Neural cell (in vitro differentiated cells): ENCODE measurements at regions not wholly inside any gene's neighbourhood (a gene's known extent, or its start where the extent isn't known, plus 50 kb on each side); places are given as distances from the start of the nearest gene placed in this dataset.

Experiments used
- H2AFZ ChIP-seq: fragments of 200-600, 300-800 bp; sonication (generic), shearing (Covaris generic); 2 replicates; pipeline ENCODE4 v1.6.0; 2014; ENCODE audit warnings: low read depth, mild to moderate bottlenecking, antibody characterized with exemption, low read length, moderate library complexity
- H3F3A ChIP-seq: fragments of 200-600 bp; shearing (Covaris generic); 2 replicates; pipeline ENCODE4 v1.6.1; 2016; ENCODE audit warnings: mild to moderate bottlenecking, moderate library complexity, mixed read lengths, antibody characterized with exemption, low read length; ENCODE audit not compliant: insufficient read depth, poor library complexity, severe bottlenecking
- H3K27ac ChIP-seq: fragments of 200-600, 300-800 bp; sonication (generic), shearing (Covaris generic); 2 replicates; pipeline ENCODE4 v1.5.1; 2014; ENCODE audit warnings: mild to moderate bottlenecking, low read length, moderate library complexity
- H3K27me3 ChIP-seq: fragments of 300-800, 200-600 bp; sonication (generic), shearing (Covaris generic); 2 replicates; pipeline ENCODE4 v1.6.0; 2014; ENCODE audit warnings: mild to moderate bottlenecking, low read depth, low read length, moderate library complexity; ENCODE audit not compliant: insufficient read depth
- H3K36me3 ChIP-seq: fragments of 300-800, 200-600 bp; sonication (generic), shearing (Covaris generic); 2 replicates; pipeline ENCODE4 v1.5.1; 2014; ENCODE audit warnings: mild to moderate bottlenecking, antibody characterized with exemption, low read length, moderate library complexity; ENCODE audit not compliant: insufficient read depth
- H3K4me2 ChIP-seq: fragments of 300-800, 200-600 bp; sonication (generic), shearing (Covaris generic); 2 replicates; pipeline ENCODE4 v1.6.0; 2014; ENCODE audit warnings: mild to moderate bottlenecking, low read length
- H3K4me3 ChIP-seq: fragments of 300-800, 200-600 bp; sonication (generic), shearing (Covaris generic); 2 replicates; pipeline ENCODE4 v1.5.1; 2014; ENCODE audit warnings: mild to moderate bottlenecking, low read length, moderate library complexity
- H3K79me2 ChIP-seq: fragments of 200-600 bp; shearing (Covaris generic); replicated peaks from 2 replicates; pipeline ENCODE4 v1.6.0; 2014; ENCODE audit warnings: mild to moderate bottlenecking, low read length, moderate library complexity; ENCODE audit not compliant: insufficient read depth
- H3K9ac ChIP-seq: fragments of 300-800, 200-600 bp; sonication (generic), shearing (Covaris generic); 2 replicates; pipeline ENCODE4 v1.6.1; 2016; ENCODE audit warnings: mild to moderate bottlenecking, low read length, mixed read lengths
- H3K9me2 ChIP-seq: fragments of 200-600 bp; shearing (Covaris generic); 2 replicates; pipeline ENCODE4 v1.6.1; 2016; ENCODE audit warnings: mild to moderate bottlenecking, low read length, mixed read lengths; ENCODE audit not compliant: insufficient read depth
- H3K9me3 ChIP-seq: fragments of 200-600, 300-800 bp; sonication (generic), shearing (Covaris generic); 2 replicates; pipeline ENCODE4 v1.6.1; 2016; ENCODE audit warnings: mild to moderate bottlenecking, mixed run types, low read length, moderate library complexity, mixed read lengths
- H4K20me1 ChIP-seq: fragments of 200-600 bp; shearing (Covaris generic); 2 replicates; pipeline ENCODE4 v1.6.1; 2016; ENCODE audit warnings: mild to moderate bottlenecking, mixed run types; ENCODE audit not compliant: insufficient read depth
- CTCF ChIP-seq: fragments of 450-650 bp; IDR thresholded peaks from 2 replicates; pipeline ENCODE4 v1.5.1; 2014; ENCODE audit warnings: antibody characterized with exemption, mild to moderate bottlenecking, moderate library complexity; ENCODE audit not compliant: poor library complexity, severe bottlenecking
- EP300 ChIP-seq: fragments of 450-650 bp; conservative IDR thresholded peaks from 2 replicates; pipeline ENCODE4 v1.6.1; 2014; ENCODE audit warnings: antibody characterized with exemption, mild to moderate bottlenecking, moderate library complexity; ENCODE audit not compliant: poor library complexity, severe bottlenecking
- EZH2 ChIP-seq: fragments of 200-600, 300-800 bp; shearing (Covaris generic), sonication (generic); IDR thresholded peaks from 2 replicates; pipeline ENCODE4 v1.6.1; 2014; ENCODE audit warnings: antibody characterized with exemption, low read length, borderline replicate concordance, mild to moderate bottlenecking; ENCODE audit not compliant: insufficient read depth, poor library complexity, severe bottlenecking
- MXI1 ChIP-seq: fragments of 450-650 bp; conservative IDR thresholded peaks from 2 replicates; pipeline ENCODE4 v1.6.1; 2014; ENCODE audit warnings: antibody characterized with exemption, mild to moderate bottlenecking; ENCODE audit not compliant: poor library complexity, severe bottlenecking
- POLR2AphosphoS5 ChIP-seq: IDR thresholded peaks from 2 replicates; pipeline ENCODE4 v1.6.1; 2012
- RAD21 ChIP-seq: fragments of 450-650 bp; conservative IDR thresholded peaks from 2 replicates; pipeline ENCODE4 v1.6.1; 2014; ENCODE audit warnings: antibody characterized with exemption, mild to moderate bottlenecking, moderate library complexity
- SMC3 ChIP-seq: fragments of 450-650 bp; conservative IDR thresholded peaks from 2 replicates; pipeline ENCODE4 v1.6.1; 2014; ENCODE audit warnings: antibody characterized with exemption, mild to moderate bottlenecking, moderate library complexity; ENCODE audit not compliant: poor library complexity
- TAF1 ChIP-seq: IDR thresholded peaks from 2 replicates; pipeline ENCODE4 v1.6.1; 2012; ENCODE audit warnings: low read depth
- TF ChIP-seq, protein P1 (sequence below): IDR thresholded peaks from 2 replicates; pipeline ENCODE4 v1.6.1; 2012; ENCODE audit warnings: borderline replicate concordance

- Histone ChIP-seq H2AFZ (no peak overlapping the region), H3K9me2 (no peaks in the 10 kb centered on the region), H3K27me3 (no peaks in the 10 kb centered on the region), H3F3A (peaks cover 3% of the 10 kb centered on the region), H3K4me3 (no peak overlapping the region), H3K79me2 (no peaks in the 10 kb centered on the region), H3K27ac (no peak overlapping the region), H4K20me1 (no peaks in the 10 kb centered on the region), H3K4me2 (no peak overlapping the region), H3K36me3 (no peaks in the 10 kb centered on the region), H3K9me3 (no peaks in the 10 kb centered on the region), H3K9ac (no peak overlapping the region)
- TF ChIP-seq SMC3: no peak
- TF ChIP-seq, protein P1, sequence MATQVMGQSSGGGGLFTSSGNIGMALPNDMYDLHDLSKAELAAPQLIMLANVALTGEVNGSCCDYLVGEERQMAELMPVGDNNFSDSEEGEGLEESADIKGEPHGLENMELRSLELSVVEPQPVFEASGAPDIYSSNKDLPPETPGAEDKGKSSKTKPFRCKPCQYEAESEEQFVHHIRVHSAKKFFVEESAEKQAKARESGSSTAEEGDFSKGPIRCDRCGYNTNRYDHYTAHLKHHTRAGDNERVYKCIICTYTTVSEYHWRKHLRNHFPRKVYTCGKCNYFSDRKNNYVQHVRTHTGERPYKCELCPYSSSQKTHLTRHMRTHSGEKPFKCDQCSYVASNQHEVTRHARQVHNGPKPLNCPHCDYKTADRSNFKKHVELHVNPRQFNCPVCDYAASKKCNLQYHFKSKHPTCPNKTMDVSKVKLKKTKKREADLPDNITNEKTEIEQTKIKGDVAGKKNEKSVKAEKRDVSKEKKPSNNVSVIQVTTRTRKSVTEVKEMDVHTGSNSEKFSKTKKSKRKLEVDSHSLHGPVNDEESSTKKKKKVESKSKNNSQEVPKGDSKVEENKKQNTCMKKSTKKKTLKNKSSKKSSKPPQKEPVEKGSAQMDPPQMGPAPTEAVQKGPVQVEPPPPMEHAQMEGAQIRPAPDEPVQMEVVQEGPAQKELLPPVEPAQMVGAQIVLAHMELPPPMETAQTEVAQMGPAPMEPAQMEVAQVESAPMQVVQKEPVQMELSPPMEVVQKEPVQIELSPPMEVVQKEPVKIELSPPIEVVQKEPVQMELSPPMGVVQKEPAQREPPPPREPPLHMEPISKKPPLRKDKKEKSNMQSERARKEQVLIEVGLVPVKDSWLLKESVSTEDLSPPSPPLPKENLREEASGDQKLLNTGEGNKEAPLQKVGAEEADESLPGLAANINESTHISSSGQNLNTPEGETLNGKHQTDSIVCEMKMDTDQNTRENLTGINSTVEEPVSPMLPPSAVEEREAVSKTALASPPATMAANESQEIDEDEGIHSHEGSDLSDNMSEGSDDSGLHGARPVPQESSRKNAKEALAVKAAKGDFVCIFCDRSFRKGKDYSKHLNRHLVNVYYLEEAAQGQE: no peak
- no peak for TF ChIP-seq POLR2AphosphoS5
- TF ChIP-seq CTCF: no peak
- TF ChIP-seq TAF1: no peak
- TF ChIP-seq EZH2: no peak
- TF ChIP-seq EP300: no peak
- TF ChIP-seq RAD21: no peak
- TF ChIP-seq MXI1: no peak
These were observed 138.5 kb downstream of the SLC24A2 start for GRCh38 chr9:19650312-19650711.

DNA sequence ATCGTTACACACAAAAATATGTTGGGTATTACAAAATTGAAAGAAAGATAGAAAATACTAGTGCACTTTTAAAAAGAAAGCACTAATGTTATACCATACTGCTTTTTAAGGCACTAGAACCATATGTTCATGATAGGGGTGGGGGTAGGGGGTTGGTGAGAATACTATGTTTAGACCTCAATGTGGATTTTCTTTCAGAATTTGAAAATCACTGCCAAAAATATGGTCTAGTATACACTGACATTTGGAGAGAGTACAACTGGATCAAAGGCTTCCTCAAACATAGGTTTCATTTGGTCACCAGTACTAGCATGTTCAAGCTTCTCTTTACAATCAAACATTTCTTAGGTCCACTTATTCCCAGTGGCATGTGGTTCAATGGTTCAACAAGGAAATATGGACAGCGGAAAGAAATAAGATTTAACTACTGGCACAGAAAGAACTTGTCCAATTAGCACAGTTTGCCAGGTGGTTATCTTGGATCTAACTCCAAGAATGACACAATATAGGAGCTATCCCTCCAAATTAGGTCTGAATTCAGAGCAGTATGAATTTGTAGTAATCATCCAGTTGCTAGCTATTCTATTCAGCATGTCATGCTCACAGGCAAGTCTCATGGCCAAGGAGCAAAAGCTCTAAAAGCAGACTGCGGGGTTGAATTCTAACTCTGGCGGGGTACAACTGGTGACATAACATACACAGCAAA is 139.3 kb downstream of the SLC24A2 start:
- H3K9ac ChIP-seq: no peak overlapping the region
- no peaks in the 10 kb centered on the region for H3K9me2 ChIP-seq
- TF ChIP-seq POLR2AphosphoS5: no peak
- no peak for TF ChIP-seq RAD21
- no peak for TF ChIP-seq MXI1
- no peak for TF ChIP-seq SMC3
- TF ChIP-seq, protein P1: no peak
- TF ChIP-seq TAF1: no peak
- no peak for TF ChIP-seq EZH2
- no peak for TF ChIP-seq EP300
- TF ChIP-seq CTCF: no peak
- no peak overlapping the region for H3K4me2 ChIP-seq
- H4K20me1 ChIP-seq: no peaks in the 10 kb centered on the region
- H3F3A ChIP-seq: peaks cover 3% of the 10 kb centered on the region
- H3K27me3 ChIP-seq: no peaks in the 10 kb centered on the region
- no peaks in the 10 kb centered on the region for H3K79me2 ChIP-seq
- H3K27ac ChIP-seq: no peak overlapping the region
- no peaks in the 10 kb centered on the region for H3K36me3 ChIP-seq
- H3K4me3 ChIP-seq: no peak overlapping the region
- no peaks in the 10 kb centered on the region for H3K9me3 ChIP-seq
- H2AFZ ChIP-seq: no peak overlapping the region
